Activated T-helper 17 cell treated with anti-CD3 and anti-CD28 coated beads, Interleukin-2, amount 50 U/mL, for 72 hours (primary cell): ENCODE measurements at regions not wholly inside any gene's neighbourhood (a gene's known extent, or its start where the extent isn't known, plus 50 kb on each side); places are given as distances from the start of the nearest gene placed in this dataset.

ENCODE experiments used
- ATAC-seq: fragments of 150-1000 bp; cut with Tn5 transposase; replicated peaks from 2 replicates; pipeline ENCODE4 v1.10.0; 2021; ENCODE audit warnings: mild to moderate bottlenecking, moderate library complexity
- H3K27ac Mint-ChIP-seq: one replicate; pipeline ENCODE4 v1.8.0; 2022; ENCODE audit warnings: mixed read lengths
- H3K27me3 Mint-ChIP-seq: one replicate; pipeline ENCODE4 v1.8.0; 2022; ENCODE audit warnings: mixed read lengths
- H3K36me3 Mint-ChIP-seq: one replicate; pipeline ENCODE4 v1.8.0; 2022; ENCODE audit warnings: low read depth, mild to moderate bottlenecking, mixed read lengths
- H3K4me1 Mint-ChIP-seq: one replicate; pipeline ENCODE4 v1.8.0; 2022; ENCODE audit warnings: mixed read lengths
- H3K4me3 Mint-ChIP-seq: one replicate; pipeline ENCODE4 v1.8.0; 2022; ENCODE audit warnings: mild to moderate bottlenecking, mixed read lengths
- H3K9me3 Mint-ChIP-seq: one replicate; pipeline ENCODE4 v1.8.0; 2022; ENCODE audit warnings: mixed read lengths

DNA sequence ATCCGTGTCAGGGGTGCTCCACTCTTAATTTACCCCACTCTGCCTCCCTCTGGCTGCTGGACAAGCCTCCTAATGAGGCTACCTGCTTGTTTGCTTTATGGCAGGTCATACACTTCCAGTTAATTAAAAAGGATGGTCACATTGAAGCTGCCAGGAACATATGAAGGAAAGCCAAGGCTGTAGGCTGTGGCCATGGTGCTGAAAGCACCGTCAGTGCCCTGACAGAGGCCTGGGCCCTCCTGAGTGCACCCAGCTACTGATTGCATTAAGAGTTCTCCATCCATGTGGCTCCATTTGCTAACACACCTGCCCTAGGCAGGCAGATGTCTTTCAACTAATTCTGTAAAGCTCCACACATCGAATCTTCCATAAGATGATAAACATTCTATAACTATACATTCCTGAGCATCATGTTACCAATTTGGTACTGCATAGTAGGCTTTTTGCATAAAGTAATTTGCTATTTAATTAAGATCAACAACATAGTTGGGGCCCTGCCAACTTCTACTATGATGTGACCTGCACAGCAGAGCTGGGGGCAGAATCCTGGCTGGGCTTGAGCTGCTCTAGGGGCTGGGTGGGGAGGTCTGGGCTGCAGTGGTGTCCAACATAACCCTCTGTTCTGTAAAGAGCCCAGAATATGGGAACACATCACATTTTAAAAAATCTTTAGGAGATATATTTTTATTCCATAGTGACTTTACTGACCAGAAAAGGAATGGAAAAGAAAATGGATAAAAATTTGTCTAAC is 224.8 kb downstream of the SIPA1L2 start:
- no peak overlapping the region for H3K27ac Mint-ChIP-seq
- H3K27me3 Mint-ChIP-seq = no peaks in the 10 kb centered on the region
- H3K9me3 Mint-ChIP-seq = peaks cover 5% of the 10 kb centered on the region
- H3K36me3 Mint-ChIP-seq = peaks cover 26% of the 10 kb centered on the region
- no peak for ATAC-seq
- H3K4me1 Mint-ChIP-seq = peaks cover 4% of the 10 kb centered on the region
- no peak overlapping the region for H3K4me3 Mint-ChIP-seq

DNA sequence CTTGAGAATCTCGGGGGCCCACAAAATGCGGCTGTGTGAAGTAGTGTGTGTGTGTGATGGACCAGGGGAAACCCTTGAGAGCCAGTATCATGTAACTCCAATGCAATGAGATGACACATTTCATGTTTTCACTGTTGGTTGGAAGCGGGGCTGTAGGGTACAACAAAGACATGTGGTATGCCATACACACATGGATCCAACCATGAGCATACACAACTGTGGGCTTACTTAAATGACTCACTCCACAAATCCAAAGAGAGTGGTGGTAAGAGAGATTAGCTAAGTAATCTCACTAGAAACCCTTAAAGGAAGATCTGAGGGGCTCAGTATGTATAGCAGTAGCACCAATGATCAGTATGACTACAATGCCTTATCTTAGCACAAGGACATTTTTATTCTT is 225.7 kb downstream of the SIPA1L2 start:
- Mint-ChIP-seq H3K9me3 (peaks cover under 1% of the 10 kb centered on the region), H3K4me1 (peaks cover 5% of the 10 kb centered on the region), H3K27me3 (no peaks in the 10 kb centered on the region), H3K36me3 (peaks cover 30% of the 10 kb centered on the region), H3K27ac (no peak overlapping the region), H3K4me3 (no peak overlapping the region)
- no peak for ATAC-seq

DNA sequence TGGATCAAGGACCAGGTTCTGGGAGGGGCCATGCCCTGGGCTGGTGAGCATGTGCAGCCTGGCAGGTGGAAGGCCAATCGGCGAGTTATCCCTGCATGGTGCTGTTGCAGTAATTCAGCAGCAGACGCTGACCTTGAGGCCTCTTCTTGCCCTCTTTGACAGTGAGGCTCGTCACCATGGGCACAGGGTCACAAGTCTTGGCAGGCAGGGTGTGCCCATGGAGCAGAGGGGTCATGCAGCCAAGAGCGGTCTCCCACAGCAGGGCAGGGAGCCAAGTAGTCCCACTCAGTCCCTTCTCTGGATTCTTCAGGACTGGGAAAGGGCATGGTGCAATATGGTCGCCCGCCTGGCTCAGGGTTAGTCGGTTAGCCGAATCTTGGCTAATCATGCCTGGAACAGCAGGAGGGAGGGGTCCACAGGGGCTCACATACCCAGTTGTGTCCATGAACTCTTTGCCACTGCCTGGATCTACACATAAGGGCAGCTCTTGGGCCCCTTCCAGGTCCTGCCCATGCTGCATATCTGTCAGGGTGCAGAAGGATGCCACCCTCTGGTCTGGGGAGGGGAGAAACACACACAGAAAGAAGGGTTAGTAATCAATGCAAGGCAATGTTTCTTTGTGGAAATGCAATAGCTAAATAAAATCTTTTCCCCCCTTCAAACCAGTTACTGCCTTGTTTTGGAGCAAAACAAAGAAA is 226.8 kb downstream of the SIPA1L2 start:
- H3K27me3 Mint-ChIP-seq = no peaks in the 10 kb centered on the region
- H3K4me1 Mint-ChIP-seq = peaks cover 5% of the 10 kb centered on the region
- ATAC-seq = no peak
- H3K36me3 Mint-ChIP-seq = peaks cover 39% of the 10 kb centered on the region
- H3K9me3 Mint-ChIP-seq = no peaks in the 10 kb centered on the region
- no peak overlapping the region for H3K27ac Mint-ChIP-seq
- no peak overlapping the region for H3K4me3 Mint-ChIP-seq

DNA sequence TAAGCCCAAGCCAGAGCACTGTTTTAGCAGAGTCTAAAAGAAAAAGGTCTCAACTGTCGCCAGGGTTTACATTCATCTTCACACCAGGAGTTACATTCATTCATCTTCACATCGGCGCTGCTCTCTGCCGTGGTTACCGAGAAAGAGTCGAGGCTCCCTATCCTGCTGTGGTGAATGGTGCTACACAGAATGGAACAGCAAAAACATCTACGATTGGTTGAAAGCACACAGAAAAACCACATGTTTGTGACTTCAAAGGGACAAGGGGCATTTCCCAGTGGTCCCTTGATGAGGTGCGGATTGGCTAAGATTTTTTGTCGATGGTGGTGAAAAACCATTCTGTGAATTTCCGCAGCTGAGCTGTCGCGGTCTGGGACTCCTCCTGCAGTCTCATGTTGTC is 231.1 kb downstream of the SIPA1L2 start:
- no peak overlapping the region for H3K4me3 Mint-ChIP-seq
- no peak overlapping the region for H3K27ac Mint-ChIP-seq
- no peak for ATAC-seq
- H3K4me1 Mint-ChIP-seq = peaks cover 5% of the 10 kb centered on the region
- no peaks in the 10 kb centered on the region for H3K27me3 Mint-ChIP-seq
- peaks cover 39% of the 10 kb centered on the region for H3K36me3 Mint-ChIP-seq
- no peaks in the 10 kb centered on the region for H3K9me3 Mint-ChIP-seq

DNA sequence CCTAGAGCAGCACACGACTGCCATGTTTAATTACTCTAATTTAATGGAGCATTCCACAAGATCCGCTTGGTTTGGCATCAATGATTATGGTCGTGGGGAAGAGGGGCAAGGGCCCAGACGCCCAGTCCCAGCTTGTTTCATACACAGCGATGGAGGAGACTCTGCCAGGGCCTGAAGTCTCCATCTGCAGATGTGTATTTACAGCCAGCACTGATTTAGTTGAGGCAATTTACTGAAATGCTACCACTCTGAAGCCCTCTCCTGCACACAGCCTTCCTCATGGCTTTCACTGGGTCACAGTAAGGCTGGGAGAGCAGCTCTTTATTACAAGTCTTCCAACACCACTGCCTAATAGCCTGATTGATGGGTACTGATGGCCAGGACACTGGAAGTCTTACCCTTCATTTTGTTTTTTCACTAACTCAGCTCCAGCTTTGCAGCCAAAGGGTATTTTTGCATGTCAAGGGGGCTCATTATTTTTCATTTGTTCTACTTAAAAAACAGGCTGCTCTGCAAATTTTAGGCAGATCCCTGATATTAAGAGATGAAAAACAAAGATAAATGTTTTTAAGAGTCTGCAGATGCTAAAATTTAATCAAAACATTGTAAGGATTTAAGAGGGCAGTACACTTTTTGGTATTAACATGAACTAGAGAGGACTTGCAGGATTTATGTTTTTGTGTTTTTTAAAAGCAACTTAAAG is 236.3 kb downstream of the SIPA1L2 start:
- no peaks in the 10 kb centered on the region for H3K9me3 Mint-ChIP-seq
- H3K36me3 Mint-ChIP-seq = peaks cover 4% of the 10 kb centered on the region
- no peaks in the 10 kb centered on the region for H3K4me1 Mint-ChIP-seq
- ATAC-seq = no peak
- no peak overlapping the region for H3K27ac Mint-ChIP-seq
- no peak overlapping the region for H3K4me3 Mint-ChIP-seq
- no peaks in the 10 kb centered on the region for H3K27me3 Mint-ChIP-seq

DNA sequence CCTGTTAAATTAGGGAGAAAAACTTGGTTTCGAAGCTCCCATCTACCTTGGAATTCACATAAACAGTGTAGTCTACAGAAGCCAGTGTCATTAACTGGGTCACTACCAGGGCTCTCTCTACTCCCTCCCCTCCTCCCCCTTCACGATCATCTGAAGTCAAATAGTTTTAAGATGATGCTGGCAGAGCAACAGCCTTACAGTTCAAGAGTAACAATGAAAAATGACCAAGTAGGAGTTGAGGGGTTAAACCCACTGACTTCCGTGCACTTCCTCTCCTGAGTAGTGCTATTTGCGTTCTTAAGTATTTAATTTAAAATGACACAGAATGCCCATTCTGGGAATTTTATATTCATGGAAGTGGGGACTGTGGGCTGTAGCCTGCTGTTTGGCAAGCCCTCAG is 236.9 kb downstream of the SIPA1L2 start:
- ATAC-seq = no peak
- no peaks in the 10 kb centered on the region for H3K4me1 Mint-ChIP-seq
- no peaks in the 10 kb centered on the region for H3K36me3 Mint-ChIP-seq
- no peaks in the 10 kb centered on the region for H3K27me3 Mint-ChIP-seq
- H3K9me3 Mint-ChIP-seq = no peaks in the 10 kb centered on the region
- no peak overlapping the region for H3K4me3 Mint-ChIP-seq
- no peak overlapping the region for H3K27ac Mint-ChIP-seq

DNA sequence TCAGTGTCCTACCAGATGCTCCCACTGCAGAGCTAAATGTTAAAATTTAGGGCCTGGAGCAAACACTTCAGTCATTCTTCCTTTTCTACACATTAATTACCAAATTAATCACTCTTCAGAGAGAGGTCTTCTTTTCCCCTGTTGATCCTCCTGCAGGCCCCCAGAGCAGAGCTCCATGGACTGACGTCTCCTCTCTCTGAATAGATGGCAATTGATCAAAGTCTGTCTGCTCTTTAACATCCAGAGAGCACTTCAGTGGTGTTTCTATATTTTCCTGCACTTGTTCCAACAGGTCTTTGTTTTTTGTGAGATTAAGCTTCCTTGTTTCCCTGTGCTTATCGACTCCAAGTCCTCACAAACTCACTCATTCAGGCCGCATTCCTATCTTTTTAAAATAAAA is 239.3 kb downstream of the SIPA1L2 start:
- H3K27ac Mint-ChIP-seq = no peak overlapping the region
- H3K27me3 Mint-ChIP-seq = no peaks in the 10 kb centered on the region
- no peak for ATAC-seq
- H3K9me3 Mint-ChIP-seq = no peaks in the 10 kb centered on the region
- no peaks in the 10 kb centered on the region for H3K4me1 Mint-ChIP-seq
- no peaks in the 10 kb centered on the region for H3K36me3 Mint-ChIP-seq
- no peak overlapping the region for H3K4me3 Mint-ChIP-seq

DNA sequence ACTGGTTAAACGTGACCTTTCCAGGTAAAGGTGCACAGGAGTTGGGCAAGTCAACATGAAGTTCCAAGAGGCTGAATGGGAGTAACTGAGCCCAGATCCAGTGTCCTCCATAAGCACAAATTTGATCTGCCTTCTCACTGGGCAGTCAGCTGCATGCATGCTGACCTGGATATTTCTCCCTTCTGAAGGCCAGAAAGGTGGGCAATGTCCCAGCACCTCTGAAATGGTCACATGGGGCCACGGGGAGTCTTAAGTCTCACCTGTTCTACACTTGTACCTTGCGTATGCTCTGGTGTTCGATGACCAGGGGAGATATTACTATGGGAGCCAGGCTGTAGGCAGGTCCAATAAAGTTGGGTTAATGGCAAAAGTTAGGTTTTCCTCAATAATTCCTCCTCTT is 240.2 kb downstream of the SIPA1L2 start:
- H3K27ac Mint-ChIP-seq = no peak overlapping the region
- no peaks in the 10 kb centered on the region for H3K27me3 Mint-ChIP-seq
- H3K4me1 Mint-ChIP-seq = no peaks in the 10 kb centered on the region
- no peaks in the 10 kb centered on the region for H3K9me3 Mint-ChIP-seq
- no peaks in the 10 kb centered on the region for H3K36me3 Mint-ChIP-seq
- ATAC-seq = no peak
- no peak overlapping the region for H3K4me3 Mint-ChIP-seq

DNA sequence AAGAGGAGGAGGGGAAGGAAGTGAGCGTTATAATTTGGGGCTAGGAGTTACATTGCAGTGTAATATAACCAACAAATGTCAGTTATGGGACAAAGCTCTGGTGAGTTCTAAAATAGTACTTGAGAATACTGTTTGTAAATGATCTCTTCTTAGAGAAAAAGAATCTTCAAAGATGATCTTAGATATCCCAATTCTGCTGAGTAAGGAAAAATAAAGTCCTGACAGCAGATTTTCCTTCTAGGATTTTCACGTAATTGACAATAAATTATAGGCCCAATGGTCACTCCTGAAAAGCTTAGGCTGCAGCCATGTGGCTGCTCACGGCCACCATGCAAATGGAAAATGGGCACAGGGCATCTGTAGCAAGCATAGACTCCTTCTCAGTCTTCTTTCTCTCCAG is 241.6 kb downstream of the SIPA1L2 start:
- Mint-ChIP-seq H3K4me1 (no peaks in the 10 kb centered on the region), H3K9me3 (no peaks in the 10 kb centered on the region), H3K36me3 (no peaks in the 10 kb centered on the region), H3K4me3 (no peak overlapping the region), H3K27ac (no peak overlapping the region), H3K27me3 (no peaks in the 10 kb centered on the region)
- ATAC-seq = no peak

DNA sequence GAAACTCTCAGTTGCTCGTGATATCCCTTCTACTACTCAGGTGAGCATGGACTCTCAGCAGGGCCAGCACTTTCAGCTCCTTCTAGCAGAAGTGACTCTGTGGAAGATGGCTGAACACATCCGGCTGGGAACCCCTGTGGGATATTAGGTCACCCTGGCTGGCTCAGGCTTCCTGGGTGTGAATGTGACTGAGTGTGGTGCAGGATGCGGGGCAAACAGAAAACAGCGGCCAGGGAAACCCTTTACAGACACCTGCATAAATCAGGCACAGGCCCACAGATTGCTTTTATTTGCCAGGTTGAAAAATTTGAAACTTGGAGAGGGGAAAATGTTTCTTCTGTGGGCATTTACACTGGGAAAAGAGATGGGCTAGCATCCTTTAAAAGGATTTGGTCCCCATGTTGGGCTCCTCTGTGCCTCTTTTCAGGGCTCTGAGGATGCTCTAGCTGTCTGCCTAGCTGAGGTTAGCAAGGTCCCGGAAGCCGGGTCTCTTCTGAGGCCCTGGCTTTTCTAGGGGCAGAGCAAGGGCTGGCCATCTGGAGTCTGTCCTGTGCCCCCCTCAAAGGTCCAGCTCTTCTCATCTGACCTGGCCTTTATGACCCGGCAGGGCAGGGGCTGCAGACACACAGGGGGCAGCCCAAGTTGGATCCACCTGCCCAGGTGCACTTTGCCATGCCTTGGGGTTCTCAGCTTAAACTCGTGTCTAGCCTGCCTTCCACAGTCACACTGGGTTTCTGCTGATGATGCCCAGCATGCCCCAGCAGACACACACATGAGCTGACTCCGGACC is 243.0 kb downstream of the SIPA1L2 start:
- Mint-ChIP-seq H3K4me3 (no peak overlapping the region), H3K27ac (no peak overlapping the region), H3K9me3 (no peaks in the 10 kb centered on the region), H3K36me3 (no peaks in the 10 kb centered on the region), H3K27me3 (no peaks in the 10 kb centered on the region), H3K4me1 (no peaks in the 10 kb centered on the region)
- no peak for ATAC-seq

DNA sequence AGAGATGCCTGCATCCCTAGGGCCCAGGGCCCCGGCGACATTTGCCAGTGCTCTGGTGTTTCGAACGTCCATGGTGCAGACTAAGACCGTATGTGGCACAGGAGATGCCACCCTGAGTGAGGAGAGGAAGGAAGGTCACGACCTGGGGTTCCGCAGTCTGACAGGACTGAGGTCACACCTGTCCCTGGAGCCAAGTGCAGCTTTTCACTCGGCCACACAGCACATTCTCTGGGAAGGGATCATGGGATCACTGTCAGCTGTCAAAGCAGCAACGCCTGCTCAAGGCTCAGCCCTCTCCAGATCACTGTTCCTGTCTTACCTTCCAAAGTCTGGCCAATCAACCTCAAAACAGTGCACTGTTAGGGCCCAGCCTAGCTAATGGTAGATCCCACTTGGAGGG is 243.6 kb downstream of the SIPA1L2 start:
- Mint-ChIP-seq H3K4me1 (no peaks in the 10 kb centered on the region), H3K9me3 (no peaks in the 10 kb centered on the region)
- no peak for ATAC-seq

DNA sequence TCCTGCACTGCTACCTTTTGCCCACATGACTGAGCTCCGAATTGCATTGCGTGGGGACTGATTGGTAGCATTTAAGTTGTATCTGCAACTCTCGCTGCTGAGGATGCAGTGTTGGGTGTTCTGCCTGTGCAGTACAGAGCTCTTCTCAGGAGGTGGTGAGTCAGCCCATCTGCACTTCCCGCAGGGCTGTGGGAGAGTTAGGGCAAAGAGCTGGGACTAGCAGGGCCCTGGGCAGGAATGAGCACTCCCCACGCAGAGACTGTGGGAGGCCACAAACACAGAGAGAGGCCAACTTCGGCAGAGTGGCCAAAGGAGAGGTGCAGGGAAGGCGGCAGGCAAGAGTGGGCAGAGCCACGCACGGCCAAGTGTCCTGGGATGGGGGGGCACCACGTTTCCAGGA is 244.7 kb downstream of the SIPA1L2 start:
- no peak overlapping the region for H3K4me3 Mint-ChIP-seq
- no peak overlapping the region for H3K27ac Mint-ChIP-seq
- no peak for ATAC-seq
- no peaks in the 10 kb centered on the region for H3K36me3 Mint-ChIP-seq
- peaks cover 4% of the 10 kb centered on the region for H3K27me3 Mint-ChIP-seq
- no peaks in the 10 kb centered on the region for H3K4me1 Mint-ChIP-seq
- H3K9me3 Mint-ChIP-seq = no peaks in the 10 kb centered on the region

More for the DNA sequence above, 243.6 kb downstream of the SIPA1L2 start:
- Mint-ChIP-seq H3K36me3 (no peaks in the 10 kb centered on the region), H3K4me3 (no peak overlapping the region), H3K27ac (no peak overlapping the region), H3K27me3 (no peaks in the 10 kb centered on the region)

DNA sequence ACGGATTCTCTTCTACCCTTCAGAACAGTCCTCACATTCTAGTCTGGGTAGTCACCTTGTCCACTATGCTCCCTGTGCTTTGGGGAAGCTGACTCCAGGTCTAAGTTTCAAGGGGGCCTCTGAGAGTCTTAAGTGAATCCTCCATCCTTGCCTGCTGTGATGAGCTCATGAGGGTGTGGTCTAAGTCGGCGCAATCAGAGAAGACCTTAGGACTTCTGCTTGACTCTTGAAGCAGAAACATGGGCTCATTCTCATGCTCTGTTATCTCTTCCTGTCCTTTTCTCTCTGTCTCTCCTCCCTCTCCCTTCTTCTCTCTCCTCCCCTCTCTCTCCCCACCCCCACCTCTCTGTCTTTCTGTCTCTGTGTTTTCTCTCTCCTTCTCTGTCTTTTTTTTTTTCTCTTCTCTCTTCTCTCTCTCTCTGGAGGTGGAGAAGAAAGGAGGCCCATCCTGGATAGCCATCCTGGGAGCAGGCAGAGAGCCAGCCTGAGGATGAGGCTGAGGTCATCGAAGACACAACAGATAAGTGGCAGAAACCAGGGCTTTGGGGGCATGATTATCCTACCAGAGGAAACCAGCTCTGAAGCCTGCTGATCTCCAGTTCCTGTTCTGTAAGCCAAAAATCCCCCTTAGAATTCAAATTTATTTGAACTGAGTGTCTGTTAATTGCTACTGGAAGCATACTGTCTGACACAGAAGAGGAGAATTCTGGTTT is 245.6 kb downstream of the SIPA1L2 start:
- Mint-ChIP-seq H3K4me1 (no peaks in the 10 kb centered on the region), H3K27ac (no peak overlapping the region), H3K36me3 (no peaks in the 10 kb centered on the region), H3K27me3 (peaks cover 4% of the 10 kb centered on the region), H3K4me3 (no peak overlapping the region), H3K9me3 (no peaks in the 10 kb centered on the region)
- no peak for ATAC-seq
